HG03342 (cell line): ENCODE measurements at regions not wholly inside any gene's neighbourhood (a gene's known extent, or its start where the extent isn't known, plus 50 kb on each side); places are given as distances from the start of the nearest gene placed in this dataset.

Experiments used
- ATAC-seq: cut with Tn5 transposase; IDR thresholded peaks from one replicate; pipeline ENCODE4 v1.9.1; 2021; ENCODE audit warnings: mild to moderate bottlenecking, moderate library complexity; ENCODE audit not compliant: unreplicated experiment

DNA sequence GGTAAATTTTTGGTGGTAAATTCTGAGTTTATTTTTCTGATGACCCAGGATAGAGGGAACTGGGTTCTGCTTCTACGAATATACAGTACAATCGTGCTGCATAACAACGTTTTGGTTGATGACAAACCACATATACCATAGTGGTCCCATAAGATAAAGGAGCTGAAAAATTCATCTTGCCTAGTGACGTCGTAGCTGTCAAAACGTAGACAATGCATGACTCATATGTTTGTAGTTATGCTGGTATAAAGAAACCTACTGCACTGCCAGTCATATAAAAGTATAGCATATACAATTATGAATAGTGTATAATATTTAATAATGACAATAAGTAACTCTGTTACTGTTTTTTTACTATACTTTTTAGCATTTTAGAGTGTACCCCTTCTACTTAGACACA is 244.0 kb downstream of the GAS1 start:
- ATAC-seq, result no peak

DNA sequence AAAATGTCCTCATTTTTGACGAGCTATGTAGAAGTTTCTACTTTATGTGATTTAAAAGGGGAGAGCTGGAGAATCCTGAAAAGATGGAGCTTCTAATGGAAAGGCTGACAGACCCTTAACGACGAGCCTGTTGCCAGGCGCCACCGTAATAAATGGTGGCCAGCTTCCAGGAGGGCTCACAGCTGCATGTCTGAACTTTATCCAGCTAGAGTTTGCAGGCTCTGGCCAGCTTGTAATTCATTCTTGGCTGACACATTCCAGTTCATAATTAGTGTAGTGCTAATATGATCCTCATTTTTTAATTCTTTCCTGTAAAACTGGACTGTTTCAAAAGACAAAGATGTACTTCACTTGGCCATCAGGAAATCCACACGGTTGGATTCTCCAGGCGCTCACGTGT is 246.7 kb downstream of the GAS1 start:
- no peak for ATAC-seq

DNA sequence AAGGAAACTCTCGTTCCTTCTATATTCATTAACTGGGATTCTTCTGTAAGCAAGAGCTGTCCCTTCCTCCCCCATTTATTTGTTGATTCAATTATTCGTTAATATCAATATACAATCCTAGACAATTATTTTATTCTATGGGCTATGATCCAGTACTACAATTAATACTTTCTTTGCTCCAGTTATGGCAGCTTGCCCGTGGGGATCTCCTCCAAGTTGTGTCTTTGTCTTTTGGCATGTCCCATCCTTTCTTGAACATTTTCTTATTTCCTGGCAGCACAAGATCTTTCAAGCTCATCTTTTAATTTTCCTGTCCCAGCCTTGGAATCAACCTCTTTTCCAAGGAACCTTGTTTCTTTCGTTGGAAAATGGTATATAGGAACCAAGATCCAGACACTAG is 249.3 kb downstream of the GAS1 start:
- ATAC-seq, result no peak

DNA sequence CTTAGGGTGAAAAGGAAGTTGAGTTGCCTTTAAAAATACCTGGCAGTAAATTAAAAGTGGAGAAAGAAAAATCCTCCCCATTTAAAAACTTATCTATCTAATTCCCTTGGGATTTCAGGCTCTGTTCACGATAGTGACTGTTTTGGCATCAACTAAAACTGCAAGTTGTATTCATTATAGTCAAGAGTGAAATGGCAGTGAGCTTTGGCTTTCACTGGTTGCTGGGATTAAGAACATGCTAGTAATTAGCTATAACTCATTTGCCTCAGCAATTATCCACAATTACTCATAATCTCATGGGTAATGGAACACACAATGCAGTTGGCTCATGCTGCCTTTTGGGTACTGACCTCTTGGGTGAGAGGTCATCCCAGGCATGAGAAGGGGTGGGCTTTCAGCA is 250.1 kb downstream of the GAS1 start:
- no peak for ATAC-seq

DNA sequence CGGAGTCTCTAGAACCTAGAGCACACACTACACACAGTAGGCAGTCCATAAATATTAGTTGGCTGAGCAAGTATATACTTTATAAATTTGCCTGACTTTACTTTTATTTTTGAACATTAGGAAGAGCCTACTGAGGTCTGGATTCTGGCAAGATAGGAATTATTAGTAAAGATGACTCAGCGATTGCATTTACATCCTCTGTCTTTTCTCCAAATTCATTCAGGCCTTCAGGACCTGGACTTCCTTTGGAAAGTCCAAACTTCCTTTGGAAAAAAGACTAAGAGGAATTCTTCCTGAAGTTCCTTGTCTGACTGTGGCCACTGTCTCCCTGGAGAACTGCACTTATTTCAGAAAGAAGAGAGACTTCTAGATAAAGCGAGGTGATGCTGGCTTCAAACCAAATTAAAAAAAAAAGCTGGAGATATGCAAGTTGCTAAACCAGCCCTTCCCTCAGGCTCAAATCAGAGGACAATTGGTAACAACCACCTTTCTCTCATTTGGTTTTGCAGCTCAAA is 251.3 kb downstream of the GAS1 start:
- no peak for ATAC-seq

DNA sequence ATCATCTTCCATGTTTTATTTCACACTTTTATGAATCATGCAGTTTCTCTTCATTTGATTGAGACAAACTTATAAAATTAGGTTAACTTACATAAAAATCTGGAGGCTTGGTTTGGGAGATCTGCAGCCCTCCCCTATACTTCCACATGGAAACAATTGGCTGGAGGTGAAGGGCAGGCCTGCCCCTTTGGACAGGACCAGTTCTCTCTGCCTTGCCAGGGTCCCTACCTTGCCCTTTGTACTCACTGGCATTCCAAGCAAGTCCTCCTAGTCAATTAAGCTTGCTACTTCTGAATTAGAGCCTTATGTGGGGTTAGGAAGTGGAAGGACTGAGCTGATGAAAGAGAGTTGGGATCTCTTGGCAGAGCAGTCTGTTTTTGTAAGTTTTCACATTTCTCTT is 257.3 kb downstream of the GAS1 start:
- ATAC-seq, result no peak

DNA sequence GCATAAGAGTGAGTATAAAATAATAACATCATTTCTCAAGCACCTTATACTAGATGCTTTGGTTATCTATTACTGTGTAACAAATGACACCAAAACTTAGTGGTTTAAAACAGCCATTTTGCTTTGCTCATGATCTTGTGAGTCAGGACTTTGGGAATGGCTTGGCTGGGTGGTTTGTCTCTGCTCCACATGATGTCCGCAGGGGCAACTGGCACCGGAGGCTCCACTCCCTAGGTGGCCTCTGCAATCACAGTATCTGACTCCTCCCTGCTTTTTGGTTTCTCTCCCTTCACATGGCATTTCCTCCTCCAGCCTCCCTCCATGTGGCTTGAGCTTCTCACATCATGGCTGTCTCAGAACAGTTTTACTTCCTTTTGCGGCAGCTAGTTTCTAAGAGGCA is 259.5 kb downstream of the GAS1 start:
- ATAC-seq, result no peak

DNA sequence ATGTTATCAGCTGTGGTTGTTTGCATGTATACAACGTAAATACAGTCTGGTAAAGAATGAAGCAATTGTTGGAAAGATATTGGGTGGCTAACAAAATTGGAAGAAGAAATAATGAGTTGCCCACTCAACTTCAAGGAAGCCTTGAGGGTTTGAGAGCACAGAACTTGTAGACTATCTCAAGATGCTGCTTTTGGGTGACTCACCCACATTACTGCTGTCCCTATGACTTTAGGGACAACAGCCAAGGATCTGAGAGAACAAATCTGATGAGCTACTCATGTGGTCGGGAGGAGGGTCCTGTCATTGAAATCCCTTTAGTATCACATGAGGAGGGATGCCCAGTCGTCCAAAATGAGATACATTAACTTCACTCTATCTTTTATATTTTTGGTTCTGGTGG is 261.8 kb downstream of the GAS1 start:
- no peak for ATAC-seq

DNA sequence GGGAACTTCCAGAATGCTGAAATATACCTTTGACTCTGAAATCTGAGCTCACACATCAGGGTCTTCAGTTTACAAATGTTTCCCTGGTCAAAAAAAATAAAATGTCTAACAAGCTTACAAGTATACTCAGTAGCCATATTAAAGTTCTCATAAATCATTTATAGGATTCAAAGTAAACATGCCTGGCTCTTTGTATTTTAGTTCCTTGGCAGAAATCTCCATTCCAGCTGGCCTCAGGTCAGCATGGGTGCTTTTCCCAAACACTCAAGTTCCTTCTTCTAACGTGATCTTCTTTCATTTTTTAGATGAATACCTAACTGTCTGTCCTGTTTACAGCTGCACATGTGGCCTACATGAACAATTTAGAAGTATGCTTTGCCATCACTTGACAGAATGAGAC is 263.2 kb downstream of the GAS1 start:
- ATAC-seq, result no peak

DNA sequence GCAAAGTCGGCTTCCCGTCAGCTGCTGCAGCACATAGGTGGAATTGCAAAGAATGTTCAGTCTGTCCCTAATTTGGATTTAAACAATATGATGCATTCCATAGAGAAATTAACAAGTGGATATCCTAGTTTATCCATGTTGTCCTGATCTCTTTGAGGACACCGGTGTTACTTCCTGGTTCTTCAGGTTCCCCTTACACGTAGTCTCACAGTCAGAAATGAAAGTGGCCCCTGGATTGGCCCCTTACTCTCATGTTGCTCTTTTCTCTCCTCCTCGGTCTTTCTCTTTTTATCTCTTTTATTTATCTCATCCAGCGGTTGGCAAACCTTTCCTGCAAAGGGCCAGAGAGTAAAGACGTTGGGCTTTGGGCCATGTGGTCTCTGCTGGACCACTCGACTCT is 265.1 kb downstream of the GAS1 start:
- no peak for ATAC-seq

DNA sequence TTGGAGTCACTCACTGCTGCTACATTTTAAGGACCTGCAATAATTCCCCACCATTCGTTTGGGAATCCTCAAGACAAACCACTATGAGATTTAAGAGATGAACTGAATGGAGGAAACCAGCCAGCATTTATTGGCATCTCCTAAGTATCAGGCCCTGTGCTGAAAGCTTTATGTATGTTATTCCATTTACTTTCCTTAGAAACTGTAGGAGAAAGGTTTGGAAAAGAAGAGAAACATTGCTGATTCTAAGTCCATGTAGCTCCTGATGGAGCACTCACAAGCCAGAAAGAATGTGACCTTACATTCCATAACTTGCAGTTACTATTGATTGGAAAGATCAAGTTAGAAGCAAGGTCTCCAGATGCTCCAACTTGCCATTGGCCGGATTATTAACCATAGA is 267.4 kb downstream of the GAS1 start:
- no peak for ATAC-seq

DNA sequence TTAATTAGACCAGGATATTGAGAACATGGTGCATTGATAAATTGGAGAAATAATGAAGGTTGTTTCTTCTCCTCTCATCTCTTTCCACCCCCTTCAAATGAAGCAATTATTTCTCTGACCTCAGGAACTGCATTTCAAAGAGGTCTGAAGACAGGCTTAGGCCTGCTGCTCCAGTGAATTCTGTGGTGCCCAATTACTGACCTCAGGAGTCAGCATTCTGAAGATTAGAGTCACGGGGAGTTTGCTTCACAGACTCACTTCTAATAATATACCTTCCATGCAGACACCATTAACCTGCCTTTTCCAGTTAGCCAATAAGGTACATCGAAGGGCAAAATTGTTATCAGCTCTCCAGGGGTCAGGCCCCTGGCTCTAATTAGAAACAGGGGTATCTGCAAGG is 270.9 kb downstream of the GAS1 start:
- ATAC-seq, result no peak

DNA sequence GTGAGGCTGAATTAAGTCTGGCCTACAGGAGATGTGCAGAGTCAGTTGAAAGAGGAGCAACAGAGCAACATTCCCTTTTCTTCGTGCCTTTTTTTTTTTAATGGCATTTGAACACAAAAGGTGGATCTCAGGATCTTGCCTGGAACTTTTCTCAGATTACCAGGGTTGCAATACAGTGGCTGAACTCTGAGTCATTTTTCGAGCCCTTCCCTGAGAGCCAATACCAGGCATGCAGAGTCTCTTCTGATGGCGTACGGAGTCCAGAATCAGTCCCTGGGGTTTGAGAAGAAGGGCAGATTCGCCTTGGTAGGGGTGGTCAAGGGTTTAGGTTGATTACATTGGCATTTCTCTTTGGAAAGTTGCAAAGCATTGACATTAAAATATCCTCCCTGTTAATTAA is 271.5 kb downstream of the GAS1 start:
- ATAC-seq, result no peak

DNA sequence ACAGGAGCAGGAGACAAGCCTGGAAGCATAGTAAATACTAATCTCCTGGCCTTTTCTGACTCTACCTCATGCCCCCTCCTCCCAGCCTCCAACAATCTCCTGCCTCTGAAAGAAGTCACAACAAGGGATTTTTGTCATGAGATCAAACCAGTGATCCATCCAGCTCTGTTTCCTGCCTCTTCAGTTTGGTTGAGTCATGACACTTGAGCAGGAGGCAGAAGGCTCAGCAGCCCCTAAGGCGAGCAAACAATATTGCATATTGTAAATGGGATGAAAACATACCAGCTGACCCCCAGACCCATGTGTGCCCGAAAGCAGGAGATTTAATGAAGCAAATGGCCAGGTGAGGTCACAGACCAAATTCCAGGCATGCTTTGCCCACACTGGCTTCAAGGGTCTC is 272.8 kb downstream of the GAS1 start:
- no peak for ATAC-seq

DNA sequence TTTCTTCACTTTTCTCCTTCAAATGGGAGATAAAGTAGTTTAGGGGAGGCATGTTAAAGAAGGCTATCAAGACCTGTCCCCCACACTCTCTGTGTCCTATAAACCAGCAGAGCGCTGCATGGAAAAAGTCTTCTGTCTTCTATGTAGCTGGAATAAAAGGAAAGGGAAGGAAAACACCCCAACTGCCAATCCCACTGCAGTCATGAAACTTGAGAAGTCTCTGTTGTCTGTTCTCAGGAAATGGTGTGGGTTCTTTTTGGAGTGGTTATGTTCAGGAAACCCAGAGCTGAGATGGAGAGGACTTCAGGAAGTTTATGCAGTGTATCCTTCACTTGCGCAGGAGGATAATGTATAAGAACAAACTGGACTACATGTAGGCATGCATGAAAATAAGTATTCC is 274.3 kb downstream of the GAS1 start:
- no peak for ATAC-seq

DNA sequence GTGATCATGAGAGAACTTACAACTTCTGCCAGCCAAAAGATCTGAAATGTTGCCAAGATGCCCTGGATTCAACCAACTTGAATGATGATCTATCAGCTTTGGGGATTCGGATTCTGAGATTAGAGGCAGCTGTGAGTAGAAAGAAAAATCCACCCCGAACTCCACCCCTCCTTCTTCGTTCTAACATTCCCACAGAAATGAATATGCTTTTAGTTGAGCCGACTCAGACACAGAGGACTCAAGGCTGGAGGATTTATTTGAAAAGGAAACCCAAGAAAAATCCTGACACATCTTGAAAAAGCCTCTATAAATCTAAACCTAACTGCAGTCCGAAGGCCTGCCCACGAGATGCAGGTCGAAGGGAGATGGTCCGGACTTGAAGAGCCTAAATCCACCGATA is 275.0 kb downstream of the GAS1 start:
- ATAC-seq, result no peak

DNA sequence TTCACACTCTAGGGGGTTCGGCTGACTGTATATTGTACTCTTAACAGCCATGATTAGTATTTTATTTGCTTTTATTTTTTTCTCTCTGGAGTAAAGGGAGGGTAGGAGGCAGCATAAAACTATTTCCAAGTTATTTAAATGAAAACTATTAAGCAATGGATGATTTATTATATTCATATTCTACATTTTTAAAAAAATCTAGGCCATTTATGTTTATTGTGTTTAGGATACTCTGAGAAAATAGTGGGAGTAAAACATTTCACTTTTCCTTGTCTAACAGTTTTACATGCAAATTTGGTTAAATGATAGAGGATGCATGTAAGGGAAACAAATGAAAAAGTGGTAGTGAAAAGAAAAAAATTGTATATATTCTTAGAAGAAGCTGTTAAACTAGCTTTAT is 276.3 kb downstream of the GAS1 start:
- ATAC-seq, result no peak

DNA sequence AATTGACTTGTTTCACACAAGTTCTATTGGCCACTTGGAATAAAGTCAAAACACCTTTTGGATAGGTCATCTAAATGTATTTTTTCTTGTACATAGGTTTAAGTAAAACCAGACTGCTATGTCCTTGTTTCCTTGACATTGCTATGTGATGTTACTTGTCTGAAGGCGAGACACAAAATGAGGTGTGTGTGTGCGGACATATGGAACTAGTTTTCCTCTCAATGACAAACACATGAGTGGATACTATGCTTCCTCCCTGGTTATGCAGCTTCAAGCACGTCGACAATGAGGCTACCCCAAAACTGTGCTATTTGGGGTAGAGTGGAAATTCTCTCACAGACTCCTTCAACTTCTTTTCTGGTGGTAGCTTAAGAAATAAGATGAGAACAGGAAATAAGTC is 276.8 kb downstream of the GAS1 start:
- ATAC-seq, result no peak

DNA sequence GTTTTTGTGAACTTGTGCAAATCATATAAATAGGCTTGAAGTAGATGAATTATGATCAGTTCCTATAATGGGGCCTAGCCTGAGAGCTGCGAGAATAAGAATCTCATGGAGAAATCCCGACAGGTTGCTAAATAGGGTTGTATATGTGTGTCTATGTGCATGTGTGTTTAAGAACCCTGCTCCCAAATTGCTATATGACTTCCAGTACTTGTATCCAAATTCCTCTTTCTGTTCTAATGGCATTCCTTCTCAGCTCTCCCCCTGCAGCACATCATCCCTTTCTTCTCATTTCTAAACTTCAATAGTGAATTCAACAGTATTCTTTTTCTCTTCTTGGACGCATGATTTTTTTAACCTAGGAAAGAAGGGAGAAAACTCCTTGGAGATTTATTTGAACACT is 277.2 kb downstream of the GAS1 start:
- no peak for ATAC-seq

DNA sequence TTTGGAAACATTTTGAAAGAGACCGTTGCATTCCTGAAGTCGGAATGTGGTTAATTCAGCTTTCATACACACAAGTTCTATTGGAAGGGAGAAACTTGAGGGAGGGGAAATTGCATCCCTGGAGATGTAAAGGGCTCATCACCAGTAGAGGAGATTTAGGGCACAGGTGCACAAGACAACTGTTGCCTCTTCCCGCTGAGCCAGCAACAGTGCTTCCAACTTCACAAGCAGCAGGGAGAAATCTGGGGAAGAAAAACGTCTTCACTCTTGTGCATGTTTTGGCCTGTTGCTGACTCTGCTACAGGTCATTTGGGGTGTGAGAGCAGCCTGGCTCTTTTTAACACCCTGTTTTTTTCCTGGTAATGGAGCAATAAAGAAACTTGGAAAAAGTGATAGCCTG is 277.9 kb downstream of the GAS1 start:
- ATAC-seq, result no peak

DNA sequence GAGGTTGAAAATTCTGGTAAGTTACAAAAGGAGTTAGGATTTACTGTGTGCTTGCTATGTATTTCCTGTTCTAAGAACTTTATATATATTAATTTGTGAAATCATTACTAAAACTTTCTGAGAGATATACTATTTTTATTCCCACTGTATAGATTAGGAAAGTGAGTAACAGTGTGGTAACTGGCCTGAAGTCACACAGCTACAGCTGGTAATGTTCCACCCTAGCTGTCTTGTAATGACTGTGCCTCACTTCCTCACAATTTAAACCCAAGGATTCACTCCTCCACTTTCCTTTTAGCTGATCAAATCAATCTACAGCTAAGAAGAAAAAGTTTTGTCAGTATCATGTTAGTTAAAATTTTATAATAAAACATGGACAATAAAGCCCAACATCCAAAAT is 278.8 kb downstream of the GAS1 start:
- ATAC-seq, result no peak

DNA sequence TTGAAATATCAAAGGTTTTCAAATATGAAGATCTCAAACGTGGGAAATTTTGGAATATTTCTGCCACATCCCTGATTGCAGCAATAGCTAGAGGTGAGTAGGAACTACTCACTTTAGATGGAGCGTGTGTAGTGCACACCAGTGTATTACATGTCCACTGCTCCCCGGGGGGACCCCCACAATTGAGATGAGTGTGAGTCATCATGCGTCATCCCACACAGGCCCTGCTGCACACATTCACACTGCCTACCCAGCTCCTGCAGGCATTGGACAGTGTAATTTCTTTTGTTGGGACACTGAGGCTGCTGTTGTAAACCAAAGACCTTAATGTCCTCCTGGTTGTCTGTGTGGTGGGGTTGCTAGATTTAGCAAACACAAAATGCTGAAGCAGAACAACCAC is 280.0 kb downstream of the GAS1 start:
- no peak for ATAC-seq

DNA sequence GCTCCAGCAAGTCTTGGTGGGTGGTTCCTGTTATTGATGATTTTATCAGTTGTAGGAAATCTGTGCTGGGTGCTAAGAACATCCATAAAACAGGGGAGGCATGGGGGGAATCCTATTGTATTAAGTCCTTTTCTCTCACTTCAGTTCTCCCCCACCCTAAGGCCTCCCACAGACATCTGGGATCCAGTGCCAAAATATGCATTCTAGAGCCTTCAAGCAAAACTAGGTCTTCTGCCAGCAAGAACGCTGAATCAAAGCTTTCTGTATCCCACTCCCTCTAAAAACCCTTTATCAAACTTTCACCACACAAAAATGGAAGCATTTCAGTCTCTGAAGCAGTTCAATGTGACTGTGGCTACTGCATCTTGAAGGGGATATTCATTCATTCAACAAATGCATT is 281.9 kb downstream of the GAS1 start:
- no peak for ATAC-seq

DNA sequence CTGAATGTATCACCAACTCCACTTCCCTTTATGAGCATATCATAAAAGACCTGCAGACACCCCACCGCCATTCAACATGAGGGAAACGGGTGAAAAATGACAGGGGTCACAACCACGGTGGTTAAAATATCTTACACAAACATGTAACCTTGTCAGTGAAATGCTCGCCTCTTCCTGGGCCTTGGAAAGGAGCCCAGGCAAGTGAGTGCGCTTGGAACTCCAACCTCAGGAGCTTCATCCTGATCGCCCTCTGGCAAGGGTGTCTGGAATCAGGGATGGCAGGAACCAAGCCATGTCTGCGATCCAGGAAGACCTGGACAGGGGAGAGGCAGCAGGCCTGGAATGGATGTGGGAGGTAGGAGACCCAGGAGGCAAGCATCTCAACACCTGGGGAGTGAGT is 282.7 kb downstream of the GAS1 start:
- no peak for ATAC-seq
